HEK293 (cell line): ENCODE measurements at regions not wholly inside any gene's neighbourhood (a gene's known extent, or its start where the extent isn't known, plus 50 kb on each side); places are given as distances from the start of the nearest gene placed in this dataset.

Source experiments
- ATF2 ChIP-seq: fragments of 450-650 bp; formaldehyde crosslinking; IDR thresholded peaks from 2 replicates; pipeline ENCODE4 v1.5.1; 2016; ENCODE audit warnings: missing biosample characterization, missing genetic modification characterization, low read depth
- MEIS1 ChIP-seq: sonication (generic); formaldehyde crosslinking; IDR thresholded peaks from 2 replicates; pipeline ENCODE4 v1.8.1; 2022; ENCODE audit warnings: missing genetic modification reagents, mild to moderate bottlenecking, borderline replicate concordance
- MYNN ChIP-seq: fragments of 450-650 bp; formaldehyde crosslinking; IDR thresholded peaks from 2 replicates; pipeline ENCODE4 v1.5.1; 2016; ENCODE audit warnings: missing biosample characterization, missing genetic modification characterization, borderline replicate concordance
- ZNF292 ChIP-seq: fragments of 450-650 bp; formaldehyde crosslinking; IDR thresholded peaks from 2 replicates; pipeline ENCODE4 v1.5.1; 2016; ENCODE audit warnings: low read depth, missing biosample characterization, missing genetic modification characterization, borderline replicate concordance
- ZNF423 ChIP-seq: fragments of 450-650 bp; formaldehyde crosslinking; IDR thresholded peaks from 2 replicates; pipeline ENCODE4 v1.5.1; 2016; ENCODE audit warnings: missing biosample characterization, missing genetic modification characterization

DNA sequence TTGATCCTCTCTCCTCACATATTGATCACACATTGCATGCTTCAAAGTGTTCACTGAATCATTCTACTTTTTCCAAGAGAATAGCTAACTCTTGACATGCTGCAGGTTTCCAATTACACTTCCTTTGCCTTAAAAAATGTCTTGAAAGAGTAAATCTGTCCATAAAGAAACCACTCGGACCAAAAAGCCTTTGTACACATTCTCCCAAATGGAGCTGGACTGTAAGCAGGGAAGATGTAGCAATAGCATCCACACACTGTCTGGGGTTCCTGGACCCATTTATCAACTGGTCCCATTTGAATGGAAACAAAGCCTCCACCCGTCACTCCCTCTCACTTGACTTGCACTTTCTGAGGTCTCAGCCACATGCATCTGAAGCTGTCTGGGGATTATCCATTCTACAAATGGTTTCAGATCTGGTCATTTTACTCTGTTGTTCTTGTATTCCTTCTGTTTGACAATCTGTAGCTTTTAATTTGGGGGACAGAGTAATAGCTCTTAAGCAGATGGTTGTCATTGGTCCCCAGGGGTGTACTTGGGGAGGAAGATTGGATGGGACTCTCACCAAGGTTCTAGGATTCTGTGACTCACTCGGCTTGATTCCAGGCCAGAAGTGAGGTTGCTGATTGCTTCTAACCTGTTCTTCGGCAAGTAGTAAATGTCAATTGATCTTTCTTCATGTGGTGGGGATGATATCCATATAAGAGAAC lies 203.5 kb downstream of the HIBADH start:
- TF ChIP-seq ZNF292 (tag by site-specific recombination), result no peak
- no peak for TF ChIP-seq ZNF423 (tag by site-specific recombination)
- TF ChIP-seq MEIS1 (CRISPR knock-in tag), result no peak
- TF ChIP-seq ATF2 (tag by site-specific recombination), result no peak
- no peak for TF ChIP-seq MYNN (tag by site-specific recombination)
